Activated CD4-positive, alpha-beta T cell treated with anti-CD3 and anti-CD28 coated beads, Interleukin-2, amount 10 ng/mL, durations not matched to agents 24 days and 14 days (primary cell): ENCODE measurements at regions not wholly inside any gene's neighbourhood (a gene's known extent, or its start where the extent isn't known, plus 50 kb on each side); places are given as distances from the start of the nearest gene placed in this dataset.

Experiments
- DNase-seq: peaks from one replicate; pipeline ENCODE4 v3.0.0; 2022
- H3K27ac Mint-ChIP-seq: one replicate; pipeline ENCODE4 v1.8.0; 2022; ENCODE audit warnings: mild to moderate bottlenecking, mixed read lengths
- H3K27me3 Mint-ChIP-seq: one replicate; pipeline ENCODE4 v1.8.0; 2022; ENCODE audit warnings: mixed read lengths
- H3K36me3 Mint-ChIP-seq: one replicate; pipeline ENCODE4 v1.8.0; 2022; ENCODE audit warnings: low read depth, mild to moderate bottlenecking, mixed read lengths
- H3K4me1 Mint-ChIP-seq: one replicate; pipeline ENCODE4 v1.8.0; 2021; ENCODE audit warnings: mixed read lengths
- H3K4me3 Mint-ChIP-seq: one replicate; pipeline ENCODE4 v1.8.0; 2022; ENCODE audit warnings: mild to moderate bottlenecking, moderate library complexity, mixed read lengths
- H3K9me3 Mint-ChIP-seq: one replicate; pipeline ENCODE4 v1.8.0; 2021; ENCODE audit warnings: mixed read lengths
- intact Hi-C: fragments of 100-400 bp; cut with micrococcal nuclease; formaldehyde crosslinking; loops from one replicate; pipeline ENCODE4 v1.15.1; 2023

- DNase-seq = no peak
- H3K4me3 Mint-ChIP-seq = no peak overlapping the region
- no peak overlapping the region for H3K27ac Mint-ChIP-seq
- H3K9me3 Mint-ChIP-seq = peaks cover 12% of the 10 kb centered on the region
- peaks cover 3% of the 10 kb centered on the region for H3K4me1 Mint-ChIP-seq
- peaks cover 31% of the 10 kb centered on the region for H3K27me3 Mint-ChIP-seq
- intact Hi-C loops = no loop called here
- no peaks in the 10 kb centered on the region for H3K36me3 Mint-ChIP-seq
These were observed 61.7 kb upstream of the LCLAT1 start for GRCh38 chr2:30385327-30385726.

DNA sequence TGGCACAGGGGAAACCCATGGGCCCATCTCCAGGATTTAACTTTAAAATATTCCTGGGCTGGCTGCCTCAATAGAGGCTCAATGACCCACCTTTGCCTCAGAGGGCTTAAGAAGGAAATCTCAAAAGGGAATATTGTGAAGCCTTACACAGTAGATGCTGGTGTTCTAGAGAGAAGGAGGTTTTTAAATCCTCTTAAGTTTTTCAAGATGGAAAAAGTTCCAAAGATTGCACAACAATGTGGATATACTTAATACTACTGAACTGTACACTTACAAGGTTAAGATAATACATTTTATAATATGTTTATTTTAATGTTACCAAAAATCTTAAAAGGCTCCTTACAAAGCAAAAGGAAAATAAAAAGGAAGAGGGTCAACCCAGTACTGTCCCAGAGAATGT, 54.9 kb upstream of the LCLAT1 start:
- Mint-ChIP-seq H3K27me3 (peaks cover 15% of the 10 kb centered on the region), H3K27ac (no peak overlapping the region), H3K4me3 (no peak overlapping the region), H3K9me3 (no peaks in the 10 kb centered on the region), H3K36me3 (no peaks in the 10 kb centered on the region), H3K4me1 (peaks cover 2% of the 10 kb centered on the region)
- intact Hi-C loops = no loop called here
- DNase-seq = no peak

- Mint-ChIP-seq H3K4me1 (peaks cover 2% of the 10 kb centered on the region), H3K27me3 (peaks cover 12% of the 10 kb centered on the region), H3K27ac (no peak overlapping the region), H3K4me3 (no peak overlapping the region), H3K9me3 (peaks cover 4% of the 10 kb centered on the region), H3K36me3 (no peaks in the 10 kb centered on the region)
- no peak for DNase-seq
- intact Hi-C loops = no loop called here
These were observed 53.5 kb upstream of the LCLAT1 start for GRCh38 chr2:30393510-30393909.

DNA sequence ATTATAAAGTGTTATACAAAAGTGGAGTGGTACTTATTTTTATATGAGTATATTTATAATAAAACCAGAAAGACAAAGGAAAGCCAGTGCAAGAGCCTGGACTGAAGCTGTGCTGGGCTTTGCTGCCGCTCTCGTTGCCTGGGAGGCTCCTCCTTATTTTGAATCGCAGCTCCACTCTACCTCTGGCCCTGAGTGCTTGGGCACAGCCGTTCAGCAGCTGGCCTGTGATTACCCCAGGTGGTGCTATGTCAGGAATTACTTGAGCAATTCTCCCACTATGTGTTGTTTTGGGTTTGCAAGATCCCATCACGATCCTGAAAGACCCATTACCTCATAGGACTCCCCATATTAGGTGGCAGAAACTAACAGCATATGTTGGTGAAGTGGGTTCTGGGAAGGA, 53.0 kb upstream of the LCLAT1 start:
- intact Hi-C loops = no loop called here
- Mint-ChIP-seq H3K4me1 (peaks cover 2% of the 10 kb centered on the region), H3K36me3 (no peaks in the 10 kb centered on the region), H3K4me3 (no peak overlapping the region), H3K27ac (no peak overlapping the region), H3K9me3 (peaks cover 4% of the 10 kb centered on the region), H3K27me3 (peaks cover 9% of the 10 kb centered on the region)
- DNase-seq = no peak

DNA sequence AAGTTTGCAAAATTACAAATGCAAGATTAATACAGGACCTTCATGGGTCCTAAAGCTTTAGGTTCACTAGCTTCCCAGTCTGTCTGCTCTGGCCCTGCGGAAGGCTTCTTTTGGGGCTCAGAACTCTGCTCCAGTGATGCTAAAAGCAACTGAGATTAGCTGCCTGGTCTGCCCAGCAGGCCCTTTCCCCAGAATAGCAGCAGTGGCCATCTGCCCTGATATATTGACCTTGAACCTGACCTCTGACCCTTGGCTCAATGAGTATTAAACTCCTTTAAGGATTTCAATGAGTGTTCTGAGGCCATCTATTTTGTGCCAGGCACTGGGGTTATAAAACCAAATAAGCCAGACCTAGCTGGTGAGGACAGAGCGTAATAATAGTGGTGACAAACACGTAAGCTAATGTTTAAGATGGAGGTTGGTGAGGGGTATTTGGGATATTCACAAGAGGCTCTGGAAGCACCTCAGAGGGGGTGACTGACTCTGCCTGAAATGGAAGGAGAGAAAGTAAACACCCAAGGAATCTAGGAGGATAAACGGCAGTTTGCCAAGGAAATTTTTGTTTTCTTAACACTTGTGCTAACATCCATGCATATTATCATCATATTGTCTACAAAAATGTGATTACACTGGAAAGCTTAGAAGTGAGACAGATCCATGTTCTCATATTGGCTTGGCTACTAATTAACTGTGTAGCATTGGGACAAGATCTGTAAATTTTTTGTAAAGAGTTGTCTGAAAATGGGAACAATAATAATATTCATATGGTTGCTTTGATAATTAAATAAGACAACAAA, 50.4 kb upstream of the LCLAT1 start:
- intact Hi-C loops = no loop called here
- DNase-seq = no peak
- no peaks in the 10 kb centered on the region for H3K36me3 Mint-ChIP-seq
- no peak overlapping the region for H3K27ac Mint-ChIP-seq
- H3K4me1 Mint-ChIP-seq = no peaks in the 10 kb centered on the region
- no peak overlapping the region for H3K4me3 Mint-ChIP-seq
- peaks cover 4% of the 10 kb centered on the region for H3K9me3 Mint-ChIP-seq
- peaks cover 5% of the 10 kb centered on the region for H3K27me3 Mint-ChIP-seq
